ENCODE measurements at regions not wholly inside any gene's neighbourhood (a gene's known extent, or its start where the extent isn't known, plus 50 kb on each side); places are given as distances from the start of the nearest gene placed in this dataset.
"Not testable (repeated sequence)": the region's sequence is repeated elsewhere in the genome, so short reads cannot be mapped to it uniquely, and the experiment has no call there.

- not testable (repeated sequence) for TF ChIP-seq POLR2A (IDR thresholded peaks at IDR 0.05; ENCODE audit: low read length); GATA1 (IDR thresholded peaks at IDR 0.05; ENCODE audit: low read depth, low read length)
Measured at GRCh38 chr7:32790766-32791430, 100.7 kb downstream of the KBTBD2 start.

Measured in erythroblast (primary cell).